C1 segment of cervical spinal cord (tissue), 14 donors: ENCODE measurements at regions not wholly inside any gene's neighbourhood (a gene's known extent, or its start where the extent isn't known, plus 50 kb on each side); places are given as distances from the start of the nearest gene placed in this dataset.

Source experiments
- DNase-seq, 14 donors: peaks; one replicate each; lab custom pipeline; 2025; lab: John Stamatoyannopoulos, UW

GRCh38 chr9:13990994-13991393, 322.9 kb downstream of the NFIB start:
- DNase-seq: no peak

- DNase-seq: no peak
Observed at GRCh38 chr9:13990331-13990730, 323.6 kb downstream of the NFIB start.

GRCh38 chr9:13988944-13989343, 325.0 kb downstream of the NFIB start:
- no peak for DNase-seq

- DNase-seq: no peak
Observed at GRCh38 chr9:13983607-13984006, 330.3 kb downstream of the NFIB start.

- DNase-seq: no peak
Observed at GRCh38 chr9:13979941-13980318, 334.0 kb downstream of the NFIB start.

GRCh38 chr9:13975611-13976290, 338.2 kb downstream of the NFIB start:
- no peak for DNase-seq

- DNase-seq: no peak
Observed at GRCh38 chr9:13974891-13975290, 339.1 kb downstream of the NFIB start.

GRCh38 chr9:13971966-13972655, 341.8 kb downstream of the NFIB start:
- DNase-seq: no peak

- DNase-seq: no peak
Observed at GRCh38 chr9:13971415-13971814, 342.5 kb downstream of the NFIB start.

GRCh38 chr9:13970426-13970825, 343.5 kb downstream of the NFIB start:
- no peak for DNase-seq

GRCh38 chr9:13970018-13970417, 343.9 kb downstream of the NFIB start:
- DNase-seq: no peak

- DNase-seq: no peak
Observed at GRCh38 chr9:13967438-13967837, 346.5 kb downstream of the NFIB start.

- no peak for DNase-seq
Observed at GRCh38 chr9:13967011-13967410, 346.9 kb downstream of the NFIB start.

GRCh38 chr9:13963005-13963653, 350.8 kb downstream of the NFIB start:
- no peak for DNase-seq

- DNase-seq: no peak
Observed at GRCh38 chr9:13962006-13962405, 351.9 kb downstream of the NFIB start.

GRCh38 chr9:13960011-13960765, 353.8 kb downstream of the NFIB start:
- no peak for DNase-seq

GRCh38 chr9:13958672-13959071, 355.3 kb downstream of the NFIB start:
- no peak for DNase-seq

- no peak for DNase-seq
Observed at GRCh38 chr9:13957089-13957488, 356.9 kb downstream of the NFIB start.

- DNase-seq: no peak
Observed at GRCh38 chr9:13956107-13956506, 357.8 kb downstream of the NFIB start.

GRCh38 chr9:13952906-13953305, 361.0 kb downstream of the NFIB start:
- DNase-seq: no peak

GRCh38 chr9:13948037-13948436, 365.9 kb downstream of the NFIB start:
- DNase-seq: no peak

- DNase-seq: no peak
Observed at GRCh38 chr9:13943176-13943575, 370.8 kb downstream of the NFIB start.
